Astrocyte (in vitro differentiated cells and primary cell): ENCODE measurements at regions not wholly inside any gene's neighbourhood (a gene's known extent, or its start where the extent isn't known, plus 50 kb on each side); places are given as distances from the start of the nearest gene placed in this dataset.
"Not testable (repeated sequence)": the region's sequence is repeated elsewhere in the genome, so short reads cannot be mapped to it uniquely, and the experiment has no call there.

Experiments
- EZH2 ChIP-seq: IDR thresholded peaks from 2 replicates; pipeline ENCODE4 v1.6.1; 2012; ENCODE audit warnings: mild to moderate bottlenecking, low read length, inconsistent platforms; ENCODE audit not compliant: insufficient read depth
- TF ChIP-seq, protein P1 (sequence below): IDR thresholded peaks from 2 replicates; pipeline ENCODE4 v1.5.1; 2011; ENCODE audit warnings: low read depth, mild to moderate bottlenecking, inconsistent platforms, low read length, moderate library complexity; ENCODE audit not compliant: insufficient read depth

DNA sequence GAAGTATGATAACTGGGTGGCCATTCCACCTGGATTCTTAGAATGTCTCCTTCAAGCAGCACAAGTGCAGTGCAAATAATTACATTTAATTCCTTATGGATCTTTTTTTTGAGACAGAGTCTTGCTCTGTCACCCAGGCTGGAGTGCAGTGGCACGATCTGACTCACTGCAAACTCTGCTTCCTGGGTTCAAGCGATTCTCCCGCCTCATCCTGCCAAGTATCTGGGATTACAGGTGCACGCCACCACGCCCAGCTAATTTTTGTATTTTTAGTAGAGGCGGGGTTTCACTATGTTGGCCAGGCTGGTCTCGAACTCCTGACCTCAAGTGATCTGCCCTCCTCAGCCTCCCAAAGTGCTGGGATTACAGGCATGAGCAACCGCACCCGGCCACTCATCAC lies 80.7 kb upstream of the ABHD2 start:
- TF ChIP-seq, protein P1, sequence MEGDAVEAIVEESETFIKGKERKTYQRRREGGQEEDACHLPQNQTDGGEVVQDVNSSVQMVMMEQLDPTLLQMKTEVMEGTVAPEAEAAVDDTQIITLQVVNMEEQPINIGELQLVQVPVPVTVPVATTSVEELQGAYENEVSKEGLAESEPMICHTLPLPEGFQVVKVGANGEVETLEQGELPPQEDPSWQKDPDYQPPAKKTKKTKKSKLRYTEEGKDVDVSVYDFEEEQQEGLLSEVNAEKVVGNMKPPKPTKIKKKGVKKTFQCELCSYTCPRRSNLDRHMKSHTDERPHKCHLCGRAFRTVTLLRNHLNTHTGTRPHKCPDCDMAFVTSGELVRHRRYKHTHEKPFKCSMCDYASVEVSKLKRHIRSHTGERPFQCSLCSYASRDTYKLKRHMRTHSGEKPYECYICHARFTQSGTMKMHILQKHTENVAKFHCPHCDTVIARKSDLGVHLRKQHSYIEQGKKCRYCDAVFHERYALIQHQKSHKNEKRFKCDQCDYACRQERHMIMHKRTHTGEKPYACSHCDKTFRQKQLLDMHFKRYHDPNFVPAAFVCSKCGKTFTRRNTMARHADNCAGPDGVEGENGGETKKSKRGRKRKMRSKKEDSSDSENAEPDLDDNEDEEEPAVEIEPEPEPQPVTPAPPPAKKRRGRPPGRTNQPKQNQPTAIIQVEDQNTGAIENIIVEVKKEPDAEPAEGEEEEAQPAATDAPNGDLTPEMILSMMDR = not testable (repeated sequence)
- TF ChIP-seq EZH2 = not testable (repeated sequence)
